Neural cell (in vitro differentiated cells): ENCODE measurements at regions not wholly inside any gene's neighbourhood (a gene's known extent, or its start where the extent isn't known, plus 50 kb on each side); places are given as distances from the start of the nearest gene placed in this dataset.

ENCODE experiments used
- H2AFZ ChIP-seq: fragments of 200-600, 300-800 bp; sonication (generic), shearing (Covaris generic); 2 replicates; pipeline ENCODE4 v1.6.0; 2014; ENCODE audit warnings: low read depth, mild to moderate bottlenecking, antibody characterized with exemption, low read length, moderate library complexity
- H3F3A ChIP-seq: fragments of 200-600 bp; shearing (Covaris generic); 2 replicates; pipeline ENCODE4 v1.6.1; 2016; ENCODE audit warnings: mild to moderate bottlenecking, moderate library complexity, mixed read lengths, antibody characterized with exemption, low read length; ENCODE audit not compliant: insufficient read depth, poor library complexity, severe bottlenecking
- H3K27ac ChIP-seq: fragments of 200-600, 300-800 bp; sonication (generic), shearing (Covaris generic); 2 replicates; pipeline ENCODE4 v1.5.1; 2014; ENCODE audit warnings: mild to moderate bottlenecking, low read length, moderate library complexity
- H3K27me3 ChIP-seq: fragments of 300-800, 200-600 bp; sonication (generic), shearing (Covaris generic); 2 replicates; pipeline ENCODE4 v1.6.0; 2014; ENCODE audit warnings: mild to moderate bottlenecking, low read depth, low read length, moderate library complexity; ENCODE audit not compliant: insufficient read depth
- H3K36me3 ChIP-seq: fragments of 300-800, 200-600 bp; sonication (generic), shearing (Covaris generic); 2 replicates; pipeline ENCODE4 v1.5.1; 2014; ENCODE audit warnings: mild to moderate bottlenecking, antibody characterized with exemption, low read length, moderate library complexity; ENCODE audit not compliant: insufficient read depth
- H3K4me2 ChIP-seq: fragments of 300-800, 200-600 bp; sonication (generic), shearing (Covaris generic); 2 replicates; pipeline ENCODE4 v1.6.0; 2014; ENCODE audit warnings: mild to moderate bottlenecking, low read length
- H3K4me3 ChIP-seq: fragments of 300-800, 200-600 bp; sonication (generic), shearing (Covaris generic); 2 replicates; pipeline ENCODE4 v1.5.1; 2014; ENCODE audit warnings: mild to moderate bottlenecking, low read length, moderate library complexity
- H3K79me2 ChIP-seq: fragments of 200-600 bp; shearing (Covaris generic); replicated peaks from 2 replicates; pipeline ENCODE4 v1.6.0; 2014; ENCODE audit warnings: mild to moderate bottlenecking, low read length, moderate library complexity; ENCODE audit not compliant: insufficient read depth
- H3K9ac ChIP-seq: fragments of 300-800, 200-600 bp; sonication (generic), shearing (Covaris generic); 2 replicates; pipeline ENCODE4 v1.6.1; 2016; ENCODE audit warnings: mild to moderate bottlenecking, low read length, mixed read lengths
- H3K9me2 ChIP-seq: fragments of 200-600 bp; shearing (Covaris generic); 2 replicates; pipeline ENCODE4 v1.6.1; 2016; ENCODE audit warnings: mild to moderate bottlenecking, low read length, mixed read lengths; ENCODE audit not compliant: insufficient read depth
- H3K9me3 ChIP-seq: fragments of 200-600, 300-800 bp; sonication (generic), shearing (Covaris generic); 2 replicates; pipeline ENCODE4 v1.6.1; 2016; ENCODE audit warnings: mild to moderate bottlenecking, mixed run types, low read length, moderate library complexity, mixed read lengths
- H4K20me1 ChIP-seq: fragments of 200-600 bp; shearing (Covaris generic); 2 replicates; pipeline ENCODE4 v1.6.1; 2016; ENCODE audit warnings: mild to moderate bottlenecking, mixed run types; ENCODE audit not compliant: insufficient read depth
- EP300 ChIP-seq: fragments of 450-650 bp; conservative IDR thresholded peaks from 2 replicates; pipeline ENCODE4 v1.6.1; 2014; ENCODE audit warnings: antibody characterized with exemption, mild to moderate bottlenecking, moderate library complexity; ENCODE audit not compliant: poor library complexity, severe bottlenecking
- EZH2 ChIP-seq: fragments of 200-600, 300-800 bp; shearing (Covaris generic), sonication (generic); IDR thresholded peaks from 2 replicates; pipeline ENCODE4 v1.6.1; 2014; ENCODE audit warnings: antibody characterized with exemption, low read length, borderline replicate concordance, mild to moderate bottlenecking; ENCODE audit not compliant: insufficient read depth, poor library complexity, severe bottlenecking
- MXI1 ChIP-seq: fragments of 450-650 bp; conservative IDR thresholded peaks from 2 replicates; pipeline ENCODE4 v1.6.1; 2014; ENCODE audit warnings: antibody characterized with exemption, mild to moderate bottlenecking; ENCODE audit not compliant: poor library complexity, severe bottlenecking
- POLR2AphosphoS5 ChIP-seq: IDR thresholded peaks from 2 replicates; pipeline ENCODE4 v1.6.1; 2012
- RAD21 ChIP-seq: fragments of 450-650 bp; conservative IDR thresholded peaks from 2 replicates; pipeline ENCODE4 v1.6.1; 2014; ENCODE audit warnings: antibody characterized with exemption, mild to moderate bottlenecking, moderate library complexity
- REST ChIP-seq: IDR thresholded peaks from 2 replicates; pipeline ENCODE4 v1.6.1; 2012; ENCODE audit warnings: borderline replicate concordance
- SMC3 ChIP-seq: fragments of 450-650 bp; conservative IDR thresholded peaks from 2 replicates; pipeline ENCODE4 v1.6.1; 2014; ENCODE audit warnings: antibody characterized with exemption, mild to moderate bottlenecking, moderate library complexity; ENCODE audit not compliant: poor library complexity
- TAF1 ChIP-seq: IDR thresholded peaks from 2 replicates; pipeline ENCODE4 v1.6.1; 2012; ENCODE audit warnings: low read depth
- TF ChIP-seq, protein P1 (sequence below): fragments of 450-650 bp; IDR thresholded peaks from 2 replicates; pipeline ENCODE4 v1.5.1; 2014; ENCODE audit warnings: antibody characterized with exemption, mild to moderate bottlenecking, moderate library complexity; ENCODE audit not compliant: poor library complexity, severe bottlenecking

DNA sequence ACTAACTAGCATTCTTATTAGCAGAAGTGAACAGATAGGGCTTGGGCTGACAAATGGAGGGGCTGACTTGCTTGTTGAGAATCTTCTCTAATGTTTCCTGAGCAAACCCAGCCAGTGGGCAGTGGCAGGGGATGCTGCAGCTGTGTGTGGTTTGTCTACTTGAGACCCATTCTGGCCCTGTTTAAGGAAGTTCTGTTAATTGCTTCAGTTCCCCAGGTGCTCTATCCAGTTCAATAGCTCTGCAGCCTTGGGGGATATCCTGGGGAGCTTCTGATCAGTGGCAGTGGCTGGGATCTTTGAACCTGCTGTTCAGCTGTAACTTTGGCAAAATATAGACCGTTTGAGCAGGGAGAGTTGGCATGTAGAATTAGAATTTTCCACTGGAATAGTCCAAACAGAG lies 137.4 kb downstream of the ZNF326 start:
- Histone ChIP-seq H3F3A (no peaks in the 10 kb centered on the region), H3K9ac (no peak overlapping the region), H3K79me2 (no peaks in the 10 kb centered on the region), H4K20me1 (no peaks in the 10 kb centered on the region), H3K9me3 (no peaks in the 10 kb centered on the region), H3K27me3 (no peaks in the 10 kb centered on the region), H2AFZ (no peak overlapping the region), H3K9me2 (no peaks in the 10 kb centered on the region), H3K27ac (no peak overlapping the region), H3K36me3 (no peaks in the 10 kb centered on the region), H3K4me3 (no peak overlapping the region), H3K4me2 (no peak overlapping the region)
- TF ChIP-seq SMC3 (no peak), MXI1 (no peak), TAF1 (no peak), EZH2 (no peak), EP300 (no peak), POLR2AphosphoS5 (no peak)
- TF ChIP-seq, protein P1, sequence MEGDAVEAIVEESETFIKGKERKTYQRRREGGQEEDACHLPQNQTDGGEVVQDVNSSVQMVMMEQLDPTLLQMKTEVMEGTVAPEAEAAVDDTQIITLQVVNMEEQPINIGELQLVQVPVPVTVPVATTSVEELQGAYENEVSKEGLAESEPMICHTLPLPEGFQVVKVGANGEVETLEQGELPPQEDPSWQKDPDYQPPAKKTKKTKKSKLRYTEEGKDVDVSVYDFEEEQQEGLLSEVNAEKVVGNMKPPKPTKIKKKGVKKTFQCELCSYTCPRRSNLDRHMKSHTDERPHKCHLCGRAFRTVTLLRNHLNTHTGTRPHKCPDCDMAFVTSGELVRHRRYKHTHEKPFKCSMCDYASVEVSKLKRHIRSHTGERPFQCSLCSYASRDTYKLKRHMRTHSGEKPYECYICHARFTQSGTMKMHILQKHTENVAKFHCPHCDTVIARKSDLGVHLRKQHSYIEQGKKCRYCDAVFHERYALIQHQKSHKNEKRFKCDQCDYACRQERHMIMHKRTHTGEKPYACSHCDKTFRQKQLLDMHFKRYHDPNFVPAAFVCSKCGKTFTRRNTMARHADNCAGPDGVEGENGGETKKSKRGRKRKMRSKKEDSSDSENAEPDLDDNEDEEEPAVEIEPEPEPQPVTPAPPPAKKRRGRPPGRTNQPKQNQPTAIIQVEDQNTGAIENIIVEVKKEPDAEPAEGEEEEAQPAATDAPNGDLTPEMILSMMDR, result no peak

DNA sequence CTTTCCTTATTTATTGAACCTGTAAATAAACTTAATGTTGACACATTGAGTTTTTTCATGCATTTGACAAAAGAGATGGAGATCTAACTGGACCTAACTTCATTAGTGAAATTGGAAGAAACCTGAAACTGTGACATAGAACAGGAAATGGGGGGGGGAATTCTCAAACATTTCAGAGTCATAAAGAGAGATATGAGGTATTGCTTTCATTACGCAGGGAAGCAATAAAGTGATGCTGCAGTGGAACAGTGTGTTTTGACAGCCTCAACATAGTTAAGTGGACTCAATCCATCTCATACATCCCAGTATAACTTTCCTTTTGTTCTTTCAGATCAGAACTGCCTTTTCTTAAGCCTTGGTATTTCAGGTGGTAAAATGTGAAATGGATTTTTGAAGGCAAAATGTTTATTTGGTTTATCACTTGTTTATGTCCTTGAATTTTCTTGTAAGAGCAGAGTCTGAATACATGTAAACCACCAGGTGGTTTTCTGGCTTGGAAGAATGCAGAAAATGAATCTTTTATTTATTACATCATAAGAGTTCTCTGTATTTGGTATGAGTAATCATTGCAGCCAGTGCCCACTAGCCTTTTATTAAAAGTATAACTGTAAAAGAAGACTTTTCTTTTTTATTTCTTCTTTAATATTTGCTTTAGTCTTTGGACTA lies 132.5 kb downstream of the ZNF326 start:
- H3K4me3 ChIP-seq, result no peak overlapping the region
- no peaks in the 10 kb centered on the region for H3K36me3 ChIP-seq
- no peaks in the 10 kb centered on the region for H3F3A ChIP-seq
- no peaks in the 10 kb centered on the region for H4K20me1 ChIP-seq
- H3K4me2 ChIP-seq, result no peak overlapping the region
- no peaks in the 10 kb centered on the region for H3K9me2 ChIP-seq
- TF ChIP-seq EP300 (no peak), RAD21 (no peak), REST (no peak), POLR2AphosphoS5 (no peak), SMC3 (no peak), EZH2 (no peak), MXI1 (no peak), TAF1 (no peak)
- TF ChIP-seq, protein P1, result no peak
- no peak overlapping the region for H2AFZ ChIP-seq
- H3K9me3 ChIP-seq, result no peaks in the 10 kb centered on the region
- no peak overlapping the region for H3K27ac ChIP-seq
- H3K79me2 ChIP-seq, result no peaks in the 10 kb centered on the region
- no peaks in the 10 kb centered on the region for H3K27me3 ChIP-seq
- H3K9ac ChIP-seq, result no peak overlapping the region
